ENCODE measurements at regions not wholly inside any gene's neighbourhood (a gene's known extent, or its start where the extent isn't known, plus 50 kb on each side); places are given as distances from the start of the nearest gene placed in this dataset.
A peak's percentile ranks its signal among the peaks of the same experiment; 100 is the strongest.

DNA sequence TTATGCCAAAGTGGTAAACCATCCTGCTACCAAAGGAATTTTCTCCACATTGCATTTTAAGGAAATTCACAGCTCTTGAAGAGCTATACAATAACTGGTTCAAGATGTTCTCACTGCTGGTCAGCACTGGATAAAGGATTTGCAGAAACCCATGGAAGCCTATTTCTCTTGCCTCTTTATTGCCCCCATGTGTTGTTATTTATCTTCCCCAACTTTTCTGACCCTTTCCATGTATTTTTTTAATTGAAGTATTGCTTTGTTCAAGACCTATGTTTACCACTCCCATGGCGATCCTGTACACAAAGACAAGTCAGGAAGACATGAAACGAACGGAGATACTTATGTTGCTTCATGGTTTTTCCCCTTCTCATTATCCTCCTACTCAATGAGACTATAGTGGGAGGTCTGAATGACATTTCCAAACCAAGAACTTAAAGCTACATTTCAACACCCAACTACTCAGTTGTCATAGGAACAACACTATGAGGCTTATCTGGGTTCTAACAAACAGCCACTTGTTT is 566.4 kb upstream of the DIPK2B start:
- no peak for DNase-seq

DNA sequence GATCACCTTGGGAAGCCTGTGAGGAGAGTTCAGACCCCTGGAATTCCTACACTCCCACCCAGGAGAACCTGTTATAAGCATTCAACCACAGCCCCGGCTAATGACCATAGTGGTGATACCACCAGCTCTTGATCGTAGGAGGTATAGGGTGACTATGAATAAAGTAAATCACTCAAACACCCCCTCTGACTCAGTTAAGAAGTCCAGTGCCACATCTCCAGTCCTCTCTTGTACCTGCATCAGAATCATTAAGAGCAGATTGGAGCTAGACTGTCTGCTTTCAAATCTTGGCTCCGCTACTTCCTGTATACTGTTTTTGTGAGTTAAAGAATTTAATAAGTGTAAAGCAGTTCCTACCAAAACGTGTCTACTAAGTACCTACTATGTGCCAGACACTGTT is 565.1 kb upstream of the DIPK2B start:
- no peak for DNase-seq

DNA sequence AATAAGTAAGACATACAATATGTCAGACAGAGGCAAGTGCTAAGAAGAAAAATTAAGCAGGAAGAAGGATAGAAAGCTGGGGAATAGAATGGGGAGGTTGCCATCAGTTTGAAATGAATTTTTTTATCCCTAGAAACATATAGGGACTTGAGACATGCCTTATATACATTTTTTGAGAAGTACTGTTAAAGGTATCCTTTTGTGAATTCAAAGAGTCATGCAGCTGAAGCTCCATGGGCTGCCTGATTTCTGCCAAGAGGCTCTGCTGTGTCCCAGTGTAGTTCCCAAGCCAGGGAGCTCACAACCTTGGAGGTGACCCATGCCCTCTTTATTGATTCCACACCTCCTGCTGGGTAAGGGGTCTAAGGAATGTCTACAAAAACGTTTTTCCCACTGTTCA is 564.6 kb upstream of the DIPK2B start:
- DNase-seq, result no peak

- no peak for DNase-seq
These were observed 562.3 kb upstream of the DIPK2B start for GRCh38 chrX:45762699-45763647.

DNA sequence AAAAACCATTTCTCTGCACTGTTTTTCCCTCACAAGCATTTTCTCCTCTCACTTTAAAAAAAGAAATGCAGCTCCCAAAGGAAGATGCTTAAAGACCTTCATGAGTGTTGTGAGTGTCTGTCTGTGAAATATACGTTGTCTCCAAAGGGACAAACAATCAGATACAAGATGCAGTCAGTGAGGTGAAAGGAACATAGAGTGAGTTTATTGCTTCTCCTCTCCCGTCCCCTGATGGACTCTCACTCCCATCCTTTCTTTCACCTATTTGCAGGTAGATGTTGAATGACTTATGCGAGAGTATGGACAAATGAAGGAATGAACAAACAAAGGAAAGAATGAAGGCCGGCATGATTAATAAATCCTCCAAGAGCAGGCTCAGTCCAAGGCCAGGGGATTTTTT is 561.2 kb upstream of the DIPK2B start:
- DNase-seq, result no peak

- DNase-seq, result no peak
These were observed 559.6 kb upstream of the DIPK2B start for GRCh38 chrX:45760187-45760742.

DNA sequence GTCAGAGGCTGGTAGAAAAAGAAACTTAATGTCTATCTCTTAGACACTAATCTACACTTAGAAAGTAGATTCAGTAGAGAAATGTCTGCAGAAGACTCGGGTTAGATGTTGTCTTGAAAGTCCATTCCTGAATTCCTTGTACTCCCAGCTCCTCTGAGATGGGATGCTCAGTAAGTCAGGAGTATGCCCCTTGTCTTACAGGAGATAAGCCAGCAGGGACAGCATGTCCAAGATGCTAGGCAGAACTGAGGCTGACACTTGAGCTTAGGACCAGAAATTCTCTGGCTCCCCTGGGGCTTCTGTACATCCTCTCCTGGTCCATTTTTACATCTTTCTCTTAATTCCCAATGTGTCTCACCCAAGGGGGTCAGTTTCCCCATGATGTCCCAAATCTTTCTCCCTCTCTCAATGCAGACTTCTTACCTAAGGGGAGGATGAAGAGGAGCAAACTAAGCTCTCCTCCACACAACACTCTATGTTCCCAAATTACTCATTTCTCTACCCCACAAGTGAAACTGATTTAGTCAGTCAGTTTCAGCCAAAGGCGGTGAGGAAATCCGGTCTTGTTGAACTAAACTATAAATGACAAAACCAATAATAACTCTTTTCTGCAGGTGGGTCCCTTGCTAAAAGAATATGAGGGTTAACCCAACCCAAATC is 558.2 kb upstream of the DIPK2B start:
- peak in 1 of 2 experiments; percentile 39 for DNase-seq

GRCh38 chrX:45758319-45758718 is 557.6 kb upstream of the DIPK2B start:
- peak; percentile 43 to 50 for DNase-seq

GRCh38 chrX:45757272-45757671 is 556.6 kb upstream of the DIPK2B start:
- no peak for DNase-seq

DNA sequence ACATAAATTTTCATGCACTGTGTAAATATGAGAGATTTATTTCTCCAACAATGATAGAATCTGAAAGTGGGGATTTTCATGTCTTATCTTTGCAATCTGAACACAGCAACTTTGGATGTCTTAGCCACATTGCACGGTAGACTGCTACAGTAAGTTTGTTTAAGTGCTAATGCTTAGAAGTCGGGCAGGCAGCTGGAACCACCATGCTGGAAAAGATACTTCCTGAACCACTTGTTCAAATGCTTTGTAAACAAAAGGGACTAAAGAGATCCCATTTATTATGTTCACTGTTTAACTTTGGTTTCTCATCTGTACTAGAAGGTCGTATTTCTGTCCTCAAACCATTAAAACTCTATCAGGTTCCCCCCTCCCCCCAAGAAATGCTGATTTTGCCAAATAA is 555.9 kb upstream of the DIPK2B start:
- DNase-seq, result no peak

- DNase-seq, result no peak
These were observed 555.0 kb upstream of the DIPK2B start for GRCh38 chrX:45755703-45756102.

DNA sequence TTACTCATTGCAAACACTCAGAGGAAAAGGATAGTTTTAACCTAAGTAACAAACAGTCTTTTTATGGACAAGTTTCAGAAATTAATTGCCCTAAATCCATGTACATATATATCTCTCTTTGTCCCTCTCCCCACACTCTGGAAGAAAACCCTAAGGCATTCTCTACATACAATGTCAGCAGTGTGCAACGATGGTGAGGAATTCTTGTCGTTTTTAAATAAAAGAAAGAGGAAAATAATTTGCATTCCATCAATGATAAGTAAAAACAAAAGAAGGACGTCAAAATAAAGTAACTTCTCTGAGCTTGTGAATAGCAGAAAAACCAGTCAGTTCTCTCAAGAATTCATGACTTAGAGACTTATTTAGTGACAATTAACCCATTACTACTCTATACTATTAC is 550.5 kb upstream of the DIPK2B start:
- no peak for DNase-seq

DNA sequence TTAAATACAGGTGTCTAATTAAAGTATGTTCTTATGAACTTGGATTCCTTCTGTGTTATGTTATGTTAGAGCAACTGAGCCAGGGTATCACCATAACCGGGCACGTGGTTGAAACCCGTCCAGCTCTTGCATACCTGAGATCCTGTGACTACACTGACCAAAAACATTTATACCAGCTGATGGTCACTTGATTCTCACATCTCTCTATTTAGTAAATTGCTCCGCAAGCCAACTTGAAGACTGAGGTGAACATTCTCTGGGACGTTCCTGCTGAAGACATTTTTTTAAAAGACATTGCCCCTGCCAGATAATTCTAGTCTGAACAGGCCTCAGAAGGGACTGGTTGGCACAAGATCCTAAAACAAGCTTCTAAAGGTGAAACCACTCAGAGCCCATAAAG is 550.0 kb upstream of the DIPK2B start:
- DNase-seq, result no peak

- no peak for DNase-seq
These were observed 548.7 kb upstream of the DIPK2B start for GRCh38 chrX:45749375-45749774.

GRCh38 chrX:45748369-45748774 is 547.7 kb upstream of the DIPK2B start:
- no peak for DNase-seq

- DNase-seq, result no peak
These were observed 547.2 kb upstream of the DIPK2B start for GRCh38 chrX:45747905-45748304.

- no peak for DNase-seq
These were observed 544.8 kb upstream of the DIPK2B start for GRCh38 chrX:45745479-45745878.

DNA sequence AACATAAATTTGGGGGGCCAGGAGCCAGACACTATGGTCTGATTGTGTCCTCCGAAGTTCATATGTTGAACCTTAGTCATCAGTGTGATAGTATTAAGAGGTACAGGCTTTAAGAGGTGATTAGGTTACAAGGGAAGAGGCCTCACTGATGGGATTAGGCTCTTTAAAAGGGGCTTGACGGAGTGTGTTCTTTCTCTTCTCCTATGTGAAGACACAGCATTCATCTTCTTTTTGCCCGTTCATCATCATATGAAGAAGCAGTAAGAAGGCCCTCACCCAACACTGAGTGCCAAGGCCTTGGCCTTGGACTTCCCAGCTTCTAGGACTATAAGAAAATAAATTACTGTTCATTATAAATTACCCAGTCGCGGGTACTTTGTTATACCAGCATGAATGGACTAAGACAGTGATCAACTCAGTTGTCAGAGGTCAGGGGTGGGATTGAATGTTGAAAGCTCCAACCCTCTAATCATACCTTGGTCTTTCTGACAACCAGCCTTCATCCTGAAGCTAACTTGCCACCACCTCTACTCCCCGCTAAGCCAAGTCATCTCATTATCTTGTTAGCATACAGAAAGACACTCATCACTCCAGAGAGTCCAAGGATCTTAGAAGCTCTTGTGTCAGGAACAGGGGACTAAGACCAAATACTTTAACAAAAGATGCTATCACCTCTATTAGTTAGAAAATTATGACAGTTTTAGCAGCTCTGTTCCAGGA is 543.4 kb upstream of the DIPK2B start:
- no peak for DNase-seq

DNA sequence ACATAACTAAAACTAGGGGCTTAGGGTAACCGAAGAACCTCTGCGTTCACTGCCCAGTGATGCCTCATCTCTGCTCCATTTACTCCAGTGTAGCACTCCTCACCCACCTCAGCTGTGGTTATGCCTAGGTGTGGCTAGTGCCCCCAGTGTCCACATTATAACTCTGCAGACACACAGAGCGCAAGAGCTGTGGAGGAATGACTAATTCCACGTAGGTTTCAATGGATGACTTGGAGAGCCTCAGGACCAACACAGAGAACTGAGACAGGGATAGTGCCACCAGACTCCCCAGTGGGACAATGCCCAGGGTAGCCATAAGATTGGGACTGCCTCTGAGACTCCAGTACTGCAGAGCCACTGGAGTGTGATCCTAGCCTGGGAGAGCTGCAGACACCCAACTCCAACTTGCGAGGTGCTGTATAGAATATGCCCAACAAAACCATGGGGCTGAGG is 542.4 kb upstream of the DIPK2B start:
- DNase-seq, result peak in 1 of 2 experiments; percentile 46

- DNase-seq, result no peak
These were observed 539.6 kb upstream of the DIPK2B start for GRCh38 chrX:45740291-45740690.

- no peak for DNase-seq
These were observed 534.9 kb upstream of the DIPK2B start for GRCh38 chrX:45735571-45735970.

DNA sequence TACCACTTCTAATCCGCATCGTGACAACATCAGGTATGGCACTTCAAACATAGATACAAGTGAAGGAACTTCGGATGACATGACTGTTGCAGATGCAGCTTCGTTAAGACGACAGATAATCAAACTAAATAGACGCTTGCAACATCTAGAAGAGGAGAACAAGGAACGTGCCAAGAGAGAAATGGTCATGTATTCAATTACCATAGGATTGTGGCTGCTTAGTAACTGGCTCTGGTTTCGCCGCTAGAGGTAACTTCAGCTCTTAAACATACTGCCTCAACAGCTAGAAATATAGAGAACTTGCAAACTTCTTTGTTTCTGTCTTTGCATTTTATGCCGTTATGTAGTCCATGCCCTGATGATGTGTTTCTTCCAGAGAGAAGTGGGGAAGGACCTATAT is 530.8 kb upstream of the DIPK2B start:
- no peak for DNase-seq

DNA sequence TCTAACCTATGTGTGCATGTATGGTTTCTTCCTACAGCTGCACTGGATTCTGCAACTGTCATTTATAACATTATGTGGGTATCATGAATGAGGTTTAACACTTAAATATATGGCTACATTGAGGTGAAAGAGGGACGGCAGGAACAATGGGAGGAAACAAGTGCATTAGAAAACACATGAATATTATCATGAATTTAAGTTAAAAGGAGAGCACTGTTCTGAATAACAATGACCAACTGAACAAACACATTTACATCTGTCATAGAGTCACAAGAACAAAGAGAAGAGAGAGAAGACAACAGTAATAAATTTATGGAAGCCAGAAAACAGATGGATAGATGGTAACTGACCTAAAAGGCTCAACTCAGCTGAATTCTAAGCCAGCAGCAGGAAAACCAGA is 527.1 kb upstream of the DIPK2B start:
- DNase-seq, result no peak

Measured in activated CD4-positive, alpha-beta T cell treated with anti-CD3 and anti-CD28 coated beads, Interleukin-2, amount 50 U/mL, for 48 hours (primary cell).